CD4-positive, CD25-positive, alpha-beta regulatory T cell (primary cell): ENCODE measurements at regions not wholly inside any gene's neighbourhood (a gene's known extent, or its start where the extent isn't known, plus 50 kb on each side); places are given as distances from the start of the nearest gene placed in this dataset.

Experiments
- ATAC-seq, 2 donors: fragments of 150-1000 bp; cut with Tn5 transposase; one replicate each; pipeline ENCODE4 v1.10.0; 2021; ENCODE audit warnings: low read depth in 2 of 2, moderate number of reproducible peaks in 2 of 2, moderate library complexity in 1 of 2
- DNase-seq, 3 donors: peaks; one replicate each; pipeline versions ENCODE4 v3.0.0 to v3.0.0-alpha.2; 2012 to 2022; ENCODE audit warnings: mixed read lengths in 1 of 3
- H3K27ac ChIP-seq: one replicate; pipeline ENCODE4 v1.7.0; 2013; ENCODE audit warnings: mild to moderate bottlenecking, low read length; ENCODE audit not compliant: insufficient read depth, poor library complexity, severe bottlenecking
- H3K27me3 ChIP-seq: one replicate; pipeline ENCODE4 v1.7.0; 2013; ENCODE audit warnings: low read length; ENCODE audit not compliant: control insufficient read depth, insufficient read depth
- H3K36me3 ChIP-seq: one replicate; pipeline ENCODE4 v1.7.0; 2013; ENCODE audit warnings: mild to moderate bottlenecking, low read length, moderate library complexity; ENCODE audit not compliant: control insufficient read depth, insufficient read depth
- H3K4me1 ChIP-seq: 2 replicates; pipeline ENCODE4 v1.7.0; 2013; ENCODE audit warnings: mild to moderate bottlenecking, low read length; ENCODE audit not compliant: insufficient read depth, control insufficient read depth, poor library complexity, severe bottlenecking
- H3K4me3 ChIP-seq: one replicate; pipeline ENCODE4 v1.7.0; 2013; ENCODE audit warnings: low read depth, mild to moderate bottlenecking, low read length, moderate library complexity
- H3K9me3 ChIP-seq, 2 experiments: 1 replicate in 1 of 2; 2 replicates in 1 of 2; pipeline ENCODE4 v1.7.0; 2013; ENCODE audit warnings: low read length in 2 of 2, mild to moderate bottlenecking in 1 of 2, moderate library complexity in 1 of 2; ENCODE audit not compliant: control insufficient read depth in 2 of 2
- H3K27ac Mint-ChIP-seq, 3 donors: one replicate each; pipeline ENCODE4 v1.8.0; 2020 to 2022; ENCODE audit warnings: mild to moderate bottlenecking in 3 of 3, mixed read lengths in 3 of 3, moderate library complexity in 2 of 3
- H3K27me3 Mint-ChIP-seq: one replicate; pipeline ENCODE4 v1.8.0; 2022; ENCODE audit warnings: mild to moderate bottlenecking, mixed read lengths
- H3K36me3 Mint-ChIP-seq: one replicate; pipeline ENCODE4 v1.8.0; 2020; ENCODE audit warnings: mixed read lengths
- H3K4me1 Mint-ChIP-seq, 4 donors: one replicate each; pipeline ENCODE4 v1.8.0; 2020 to 2022; ENCODE audit warnings: mixed read lengths in 4 of 4, mild to moderate bottlenecking in 1 of 4
- H3K4me3 Mint-ChIP-seq, 4 donors: one replicate each; pipeline ENCODE4 v1.8.0; 2020 to 2022; ENCODE audit warnings: mild to moderate bottlenecking in 4 of 4, mixed read lengths in 4 of 4, moderate library complexity in 3 of 4
- H3K9me3 Mint-ChIP-seq, 7 donors: one replicate each; pipeline ENCODE4 v1.8.0; 2020 to 2022; ENCODE audit warnings: mixed read lengths in 7 of 7, mild to moderate bottlenecking in 3 of 7, moderate library complexity in 2 of 7

GRCh38 chr18:44592639-44593038, 88.0 kb upstream of the SETBP1 start:
- Mint-ChIP-seq H3K27me3 (no peaks in the 10 kb centered on the region), H3K4me1 (no peaks in the 10 kb centered on the region), H3K36me3 (no peaks in the 10 kb centered on the region), H3K4me3 (peak overlapping the region in 1 of 4 donors; percentile 43), H3K27ac (no peak overlapping the region), H3K9me3 (peaks cover 0 to 3% (median 0%) of the 10 kb centered on the region in 7 donors)
- Histone ChIP-seq H3K36me3 (no peaks in the 10 kb centered on the region), H3K4me1 (no peaks in the 10 kb centered on the region), H3K4me3 (no peak overlapping the region), H3K9me3 (no peaks in the 10 kb centered on the region), H3K27ac (no peak overlapping the region), H3K27me3 (no peaks in the 10 kb centered on the region)
- DNase-seq = no peak
- ATAC-seq = no peak

GRCh38 chr18:44594799-44595467, 85.8 kb upstream of the SETBP1 start:
- Histone ChIP-seq H3K27ac (no peak overlapping the region), H3K27me3 (no peaks in the 10 kb centered on the region), H3K4me1 (no peaks in the 10 kb centered on the region), H3K36me3 (no peaks in the 10 kb centered on the region), H3K9me3 (no peaks in the 10 kb centered on the region), H3K4me3 (no peak overlapping the region)
- no peaks in the 10 kb centered on the region for H3K27me3 Mint-ChIP-seq
- no peaks in the 10 kb centered on the region for H3K36me3 Mint-ChIP-seq
- H3K4me1 Mint-ChIP-seq = no peaks in the 10 kb centered on the region
- H3K4me3 Mint-ChIP-seq = no peak overlapping the region
- peaks cover 0 to 3% (median 0%) of the 10 kb centered on the region in 7 donors for H3K9me3 Mint-ChIP-seq
- ATAC-seq (no peak), DNase-seq (no peak)
- H3K27ac Mint-ChIP-seq = no peak overlapping the region

DNA sequence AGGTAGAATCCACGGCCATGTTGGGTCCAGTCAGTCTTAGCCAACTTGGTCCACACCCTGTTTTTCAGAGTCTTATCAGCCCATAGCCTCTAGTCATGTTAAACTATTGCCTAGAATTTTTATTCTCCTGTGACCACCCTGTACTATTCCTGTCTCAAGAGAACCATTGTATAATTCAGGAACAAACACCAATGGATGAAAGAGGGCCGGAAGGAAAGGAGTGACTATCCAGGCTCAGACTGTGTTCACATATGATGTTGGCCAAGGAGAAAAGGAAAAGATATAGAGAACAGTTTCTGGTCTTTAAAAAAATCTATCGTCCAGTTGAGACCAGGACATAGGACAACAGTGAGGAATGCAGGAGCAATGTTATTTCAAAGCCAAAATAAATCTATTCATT, 82.9 kb upstream of the SETBP1 start:
- no peaks in the 10 kb centered on the region for H3K36me3 Mint-ChIP-seq
- H3K27ac Mint-ChIP-seq = no peak overlapping the region

GRCh38 chr18:44598514-44598913, 82.2 kb upstream of the SETBP1 start:
- ATAC-seq = no peak
- H3K4me1 Mint-ChIP-seq = no peaks in the 10 kb centered on the region
- H3K4me3 Mint-ChIP-seq = no peak overlapping the region

More for the DNA sequence above, 82.9 kb upstream of the SETBP1 start:
- Histone ChIP-seq H3K27me3 (no peaks in the 10 kb centered on the region), H3K9me3 (no peaks in the 10 kb centered on the region), H3K27ac (no peak overlapping the region), H3K36me3 (no peaks in the 10 kb centered on the region), H3K4me1 (no peaks in the 10 kb centered on the region), H3K4me3 (no peak overlapping the region)
- Mint-ChIP-seq H3K4me3 (no peak overlapping the region), H3K4me1 (no peaks in the 10 kb centered on the region), H3K27me3 (no peaks in the 10 kb centered on the region), H3K9me3 (peaks cover 0 to 3% (median 0%) of the 10 kb centered on the region in 7 donors)
- DNase-seq = no peak
- no peak for ATAC-seq

GRCh38 chr18:44599412-44599811, 81.3 kb upstream of the SETBP1 start:
- H3K27ac Mint-ChIP-seq = no peak overlapping the region
- no peaks in the 10 kb centered on the region for H3K36me3 ChIP-seq
- H3K36me3 Mint-ChIP-seq = no peaks in the 10 kb centered on the region
- ATAC-seq = no peak
- H3K4me1 ChIP-seq = no peaks in the 10 kb centered on the region
- H3K4me3 ChIP-seq = no peak overlapping the region
- no peaks in the 10 kb centered on the region for H3K27me3 ChIP-seq
- H3K4me1 Mint-ChIP-seq = no peaks in the 10 kb centered on the region
- H3K4me3 Mint-ChIP-seq = no peak overlapping the region
- H3K27me3 Mint-ChIP-seq = no peaks in the 10 kb centered on the region
- DNase-seq = no peak
- H3K9me3 Mint-ChIP-seq = peaks cover 0 to 6% (median 0%) of the 10 kb centered on the region in 7 donors
- H3K27ac ChIP-seq = no peak overlapping the region
- no peaks in the 10 kb centered on the region for H3K9me3 ChIP-seq

More at GRCh38 chr18:44598514-44598913, 82.2 kb upstream of the SETBP1 start:
- no peaks in the 10 kb centered on the region for H3K36me3 Mint-ChIP-seq
- Histone ChIP-seq H3K27ac (no peak overlapping the region), H3K4me3 (no peak overlapping the region), H3K36me3 (no peaks in the 10 kb centered on the region), H3K27me3 (no peaks in the 10 kb centered on the region), H3K4me1 (no peaks in the 10 kb centered on the region), H3K9me3 (no peaks in the 10 kb centered on the region)
- no peak overlapping the region for H3K27ac Mint-ChIP-seq
- DNase-seq = no peak
- no peaks in the 10 kb centered on the region for H3K27me3 Mint-ChIP-seq
- peaks cover 0 to 3% (median 0%) of the 10 kb centered on the region in 7 donors for H3K9me3 Mint-ChIP-seq

- Histone ChIP-seq H3K27ac (no peak overlapping the region), H3K4me1 (no peaks in the 10 kb centered on the region), H3K27me3 (no peaks in the 10 kb centered on the region), H3K36me3 (no peaks in the 10 kb centered on the region), H3K9me3 (no peaks in the 10 kb centered on the region), H3K4me3 (no peak overlapping the region)
- no peaks in the 10 kb centered on the region for H3K27me3 Mint-ChIP-seq
- no peaks in the 10 kb centered on the region for H3K4me1 Mint-ChIP-seq
- peaks cover 0 to 7% (median 0%) of the 10 kb centered on the region in 7 donors for H3K9me3 Mint-ChIP-seq
- H3K27ac Mint-ChIP-seq = no peak overlapping the region
- no peak overlapping the region for H3K4me3 Mint-ChIP-seq
- DNase-seq (no peak), ATAC-seq (no peak)
- H3K36me3 Mint-ChIP-seq = no peaks in the 10 kb centered on the region
These were observed 79.2 kb upstream of the SETBP1 start for GRCh38 chr18:44601447-44601846.

- DNase-seq (no peak), ATAC-seq (no peak)
- Mint-ChIP-seq H3K36me3 (no peaks in the 10 kb centered on the region), H3K9me3 (peaks cover 0 to 7% (median 0%) of the 10 kb centered on the region in 7 donors), H3K27ac (no peak overlapping the region), H3K4me3 (no peak overlapping the region), H3K27me3 (peaks cover 5% of the 10 kb centered on the region), H3K4me1 (no peaks in the 10 kb centered on the region)
- Histone ChIP-seq H3K36me3 (no peaks in the 10 kb centered on the region), H3K4me3 (no peak overlapping the region), H3K9me3 (no peaks in the 10 kb centered on the region), H3K27ac (no peak overlapping the region), H3K4me1 (no peaks in the 10 kb centered on the region), H3K27me3 (no peaks in the 10 kb centered on the region)
These were observed 78.3 kb upstream of the SETBP1 start for GRCh38 chr18:44602380-44602779.

- ATAC-seq (no peak), DNase-seq (no peak)
- H3K9me3 Mint-ChIP-seq = peaks cover 0 to 7% (median 0%) of the 10 kb centered on the region in 7 donors
- H3K36me3 ChIP-seq = no peaks in the 10 kb centered on the region
- no peaks in the 10 kb centered on the region for H3K27me3 ChIP-seq
- H3K4me3 ChIP-seq = no peak overlapping the region
- no peak overlapping the region for H3K4me3 Mint-ChIP-seq
- peaks cover 5% of the 10 kb centered on the region for H3K27me3 Mint-ChIP-seq
- no peaks in the 10 kb centered on the region for H3K36me3 Mint-ChIP-seq
- no peak overlapping the region for H3K27ac ChIP-seq
- no peaks in the 10 kb centered on the region for H3K4me1 ChIP-seq
- no peaks in the 10 kb centered on the region for H3K9me3 ChIP-seq
- H3K4me1 Mint-ChIP-seq = no peaks in the 10 kb centered on the region
- H3K27ac Mint-ChIP-seq = no peak overlapping the region
These were observed 77.8 kb upstream of the SETBP1 start for GRCh38 chr18:44602845-44603244.
